HEK293 (cell line): ENCODE measurements at regions not wholly inside any gene's neighbourhood (a gene's known extent, or its start where the extent isn't known, plus 50 kb on each side); places are given as distances from the start of the nearest gene placed in this dataset.
A peak's percentile ranks its signal among the peaks of the same experiment; 100 is the strongest.

Source experiments
- CTCF ChIA-PET: fragments of 350-600 bp; formaldehyde crosslinking; extraction: SDS; loops from one replicate; lab custom pipeline; 2021; ENCODE audit warnings: antibody characterized with exemption; lab: Yijun Ruan, JAX
- POLR2A ChIA-PET: fragments of 300-600 bp; formaldehyde crosslinking; extraction: SDS; loops from one replicate; lab custom pipeline; 2020; ENCODE audit warnings: antibody characterized with exemption, inconsistent platforms; lab: Yijun Ruan, JAX
- H3K27ac ChIP-seq: fragments of 200-500 bp; sonication (Bioruptor generic); 2 replicates; pipeline ENCODE4 v1.5.1; 2014; ENCODE audit warnings: low read depth, low read length, control low read depth, inconsistent platforms; ENCODE audit errors: extremely low read depth
- H3K36me3 ChIP-seq, 2 experiments: fragments of 200-500 bp in 1 of 2; sonication (Bioruptor generic) in 1 of 2; 1 replicate in 1 of 2; 2 replicates in 1 of 2; pipeline ENCODE4 v1.5.1; 2014 to 2017; ENCODE audit warnings: inconsistent platforms in 2 of 2, low read length in 2 of 2; ENCODE audit not compliant: control insufficient read depth in 2 of 2, insufficient read depth in 1 of 2
- H3K4me1 ChIP-seq: fragments of 200-500 bp; sonication (Bioruptor generic); 2 replicates; pipeline ENCODE4 v1.5.1; 2014; ENCODE audit warnings: mild to moderate bottlenecking, low read length, inconsistent platforms; ENCODE audit not compliant: control insufficient read depth, insufficient read depth
- H3K4me3 ChIP-seq: 2 replicates; pipeline ENCODE4 v1.5.1; 2011; ENCODE audit warnings: low read depth, mild to moderate bottlenecking, control low read depth, low read length, moderate library complexity
- H3K9me3 ChIP-seq: fragments of 200-500 bp; sonication (Bioruptor generic); 2 replicates; pipeline ENCODE4 v1.5.1; 2014; ENCODE audit warnings: low read depth, low read length, inconsistent platforms; ENCODE audit not compliant: control insufficient read depth, insufficient read depth
- AEBP2 ChIP-seq: fragments of 450-650 bp; formaldehyde crosslinking; IDR thresholded peaks from 2 replicates; pipeline ENCODE4 v1.5.1; 2016; ENCODE audit warnings: missing biosample characterization, missing genetic modification characterization, borderline replicate concordance
- GLI2 ChIP-seq: fragments of 450-650 bp; formaldehyde crosslinking; IDR thresholded peaks from 2 replicates; pipeline ENCODE4; 2017; ENCODE audit warnings: missing biosample characterization, missing genetic modification characterization, low read depth, borderline replicate concordance
- GLIS2 ChIP-seq: fragments of 450-650 bp; formaldehyde crosslinking; IDR thresholded peaks from 2 replicates; pipeline ENCODE4 v1.5.1; 2016; ENCODE audit warnings: missing biosample characterization, missing genetic modification characterization
- KLF8 ChIP-seq: fragments of 450-650 bp; formaldehyde crosslinking; IDR thresholded peaks from 2 replicates; pipeline ENCODE4 v1.5.1; 2016; ENCODE audit warnings: missing biosample characterization, missing genetic modification characterization
- REST ChIP-seq: fragments of 450-650 bp; formaldehyde crosslinking; IDR thresholded peaks from 2 replicates; pipeline ENCODE4 v1.5.1; 2016; ENCODE audit warnings: missing biosample characterization, missing genetic modification characterization
- ZBTB11 ChIP-seq: fragments of 450-650 bp; formaldehyde crosslinking; conservative IDR thresholded peaks from 2 replicates; pipeline ENCODE4 v1.5.1; 2016; ENCODE audit warnings: low read depth, missing biosample characterization, missing genetic modification characterization
- ZBTB26 ChIP-seq: fragments of 450-650 bp; formaldehyde crosslinking; optimal IDR thresholded peaks from 2 replicates; pipeline ENCODE3; 2016; ENCODE audit warnings: missing biosample characterization, mild to moderate bottlenecking, missing genetic modification characterization
- ZFP69B ChIP-seq: fragments of 450-650 bp; formaldehyde crosslinking; IDR thresholded peaks from 2 replicates; pipeline ENCODE4 v1.5.1; 2016; ENCODE audit warnings: missing biosample characterization, missing genetic modification characterization
- ZIC2 ChIP-seq: fragments of 450-650 bp; formaldehyde crosslinking; IDR thresholded peaks from 2 replicates; pipeline ENCODE4 v1.5.1; 2016; ENCODE audit warnings: missing biosample characterization, missing genetic modification characterization
- ZNF155 ChIP-seq: fragments of 450-650 bp; formaldehyde crosslinking; IDR thresholded peaks from 2 replicates; pipeline ENCODE4 v1.5.1; 2016; ENCODE audit warnings: missing biosample characterization, missing genetic modification characterization
- ZNF157 ChIP-seq: fragments of 450-650 bp; formaldehyde crosslinking; IDR thresholded peaks from 2 replicates; pipeline ENCODE4 v1.5.1; 2016; ENCODE audit warnings: missing biosample characterization, missing genetic modification characterization
- ZNF175 ChIP-seq: fragments of 450-650 bp; formaldehyde crosslinking; IDR thresholded peaks from 2 replicates; pipeline ENCODE4 v1.5.1; 2016; ENCODE audit warnings: missing biosample characterization, missing genetic modification characterization
- ZNF221 ChIP-seq: fragments of 450-650 bp; formaldehyde crosslinking; IDR thresholded peaks from 2 replicates; pipeline ENCODE4 v1.5.1; 2017; ENCODE audit warnings: missing biosample characterization, missing genetic modification characterization, borderline replicate concordance
- ZNF311 ChIP-seq: fragments of 450-650 bp; formaldehyde crosslinking; IDR thresholded peaks from 2 replicates; pipeline ENCODE4 v1.5.1; 2017; ENCODE audit warnings: missing biosample characterization, missing genetic modification characterization, borderline replicate concordance
- ZNF354C ChIP-seq: fragments of 450-650 bp; formaldehyde crosslinking; IDR thresholded peaks from 2 replicates; pipeline ENCODE4 v1.5.1; 2016; ENCODE audit warnings: missing biosample characterization, missing genetic modification characterization, low read depth, borderline replicate concordance
- ZNF404 ChIP-seq: fragments of 450-650 bp; formaldehyde crosslinking; IDR thresholded peaks from 2 replicates; pipeline ENCODE4 v1.5.1; 2017; ENCODE audit warnings: missing biosample characterization, missing genetic modification characterization
- ZNF426 ChIP-seq: fragments of 450-650 bp; formaldehyde crosslinking; IDR thresholded peaks from 2 replicates; pipeline ENCODE4 v1.5.1; 2017; ENCODE audit warnings: missing biosample characterization, missing genetic modification characterization, mild to moderate bottlenecking, inconsistent platforms, moderate library complexity
- ZNF433 ChIP-seq: fragments of 450-650 bp; formaldehyde crosslinking; IDR thresholded peaks from 2 replicates; pipeline ENCODE4 v1.5.1; 2016; ENCODE audit warnings: missing biosample characterization, missing genetic modification characterization, low read depth
- ZNF501 ChIP-seq: fragments of 450-650 bp; formaldehyde crosslinking; IDR thresholded peaks from 2 replicates; pipeline ENCODE4 v1.5.1; 2016; ENCODE audit warnings: missing biosample characterization, missing genetic modification characterization
- ZNF510 ChIP-seq: fragments of 450-650 bp; formaldehyde crosslinking; IDR thresholded peaks from 2 replicates; pipeline ENCODE4 v1.5.1; 2018; ENCODE audit warnings: mild to moderate bottlenecking, missing genetic modification characterization, missing biosample characterization; ENCODE audit not compliant: insufficient replicate concordance
- ZNF529 ChIP-seq: fragments of 450-650 bp; formaldehyde crosslinking; IDR thresholded peaks from 2 replicates; pipeline ENCODE4 v1.5.1; 2017; ENCODE audit warnings: missing genetic modification characterization, missing biosample characterization; ENCODE audit not compliant: insufficient replicate concordance
- ZNF530 ChIP-seq: fragments of 450-650 bp; formaldehyde crosslinking; IDR thresholded peaks from 2 replicates; pipeline ENCODE4 v1.5.1; 2016; ENCODE audit warnings: low read depth, missing biosample characterization, missing genetic modification characterization
- ZNF571 ChIP-seq: fragments of 450-650 bp; formaldehyde crosslinking; IDR thresholded peaks from 2 replicates; pipeline ENCODE4 v1.5.0; 2017; ENCODE audit warnings: missing biosample characterization, missing genetic modification characterization
- ZNF580 ChIP-seq: fragments of 450-650 bp; formaldehyde crosslinking; IDR thresholded peaks from 2 replicates; pipeline ENCODE4 v1.5.1; 2016; ENCODE audit warnings: missing biosample characterization, missing genetic modification characterization
- ZNF776 ChIP-seq: fragments of 450-650 bp; formaldehyde crosslinking; IDR thresholded peaks from 2 replicates; pipeline ENCODE4 v1.5.0; 2017; ENCODE audit warnings: missing biosample characterization, missing genetic modification characterization, borderline replicate concordance
- ZNF837 ChIP-seq: fragments of 450-650 bp; formaldehyde crosslinking; IDR thresholded peaks from 2 replicates; pipeline ENCODE4 v1.5.1; 2016; ENCODE audit warnings: missing biosample characterization, missing genetic modification characterization

GRCh38 chrX:130516123-130516522, 114.3 kb downstream of the RBMX2 start (continued):
- TF ChIP-seq ZBTB26 (tag by site-specific recombination) (no peak), AEBP2 (tag by site-specific recombination) (peak; percentile 89; the same call in 1 of the 2 replicates), ZNF426 (peak; percentile 93), ZNF404 (tag by site-specific recombination) (no peak; the same call in 1 of the 2 replicates), ZNF155 (tag by site-specific recombination) (no peak), ZBTB11 (tag by site-specific recombination) (peak; percentile 75), ZNF510 (tag by site-specific recombination) (peak; percentile 78), REST (tag by site-specific recombination) (peak; percentile 72; the same call in 1 of the 2 replicates), ZNF529 (tag by site-specific recombination) (peak; percentile 68), ZNF580 (peak; percentile 62), ZNF433 (tag by site-specific recombination) (peak; percentile 91), ZNF776 (tag by site-specific recombination) (no peak)
- TF ChIP-seq, all 188 proteins: peak for 34

GRCh38 chrX:130523460-130524394, 121.9 kb downstream of the RBMX2 start:
- no peaks in the 10 kb centered on the region for H3K36me3 ChIP-seq
- ChIA-PET CTCF (no interaction called here), POLR2A (no interaction called here)
- peak overlapping the region; percentile 37 for H3K4me3 ChIP-seq
- H3K4me1 ChIP-seq = no peaks in the 10 kb centered on the region
- no peak overlapping the region for H3K27ac ChIP-seq
- H3K9me3 ChIP-seq = no peaks in the 10 kb centered on the region
- TF ChIP-seq GLIS2 (tag by site-specific recombination) (peak; percentile 86), ZNF837 (no peak), ZNF311 (tag by site-specific recombination) (no peak), ZNF501 (tag by site-specific recombination) (0 out of 2 replicates have a peak, but pooled peaks have one; percentile 21), ZNF157 (tag by site-specific recombination) (no peak), ZNF571 (no peak), KLF8 (tag by site-specific recombination) (0 out of 2 replicates have a peak, but pooled peaks have one; percentile 13), ZNF354C (tag by site-specific recombination) (no peak), ZNF221 (tag by site-specific recombination) (no peak), ZNF175 (tag by site-specific recombination) (no peak), GLI2 (tag by site-specific recombination) (no peak), ZNF530 (tag by site-specific recombination) (no peak), ZFP69B (tag by site-specific recombination) (no peak), ZIC2 (0 out of 2 replicates have a peak, but pooled peaks have one; percentile 16)
